Upper lobe of left lung (tissue), 4 donors: ENCODE measurements at regions not wholly inside any gene's neighbourhood (a gene's known extent, or its start where the extent isn't known, plus 50 kb on each side); places are given as distances from the start of the nearest gene placed in this dataset.

Source experiments
- CTCF ChIP-seq, 6 experiments: fragments of 450-650 bp in 4 of 6; fragments of 200-600 bp in 2 of 6; sonication (generic) in 2 of 6; IDR thresholded peaks; one replicate each; pipeline ENCODE4 v1.5.1; 2016 to 2019; ENCODE audit warnings: antibody characterized with exemption in 6 of 6
- POLR2AphosphoS5 ChIP-seq, 2 donors: sonication (generic); formaldehyde crosslinking; IDR thresholded peaks; one replicate each; pipeline ENCODE4 v1.5.1; 2017; ENCODE audit warnings: antibody characterized with exemption in 2 of 2

GRCh38 chr3:177917234-177917861 lies 618.9 kb upstream of the KCNMB2 start:
- TF ChIP-seq CTCF (IDR thresholded peaks at IDR 0.05), result no peak
- TF ChIP-seq POLR2AphosphoS5 (IDR thresholded peaks at IDR 0.05), result no peak
